H7 (cell line): ENCODE measurements at regions not wholly inside any gene's neighbourhood (a gene's known extent, or its start where the extent isn't known, plus 50 kb on each side); places are given as distances from the start of the nearest gene placed in this dataset.

ENCODE experiments used
- DNase-seq: peaks from one replicate; pipeline ENCODE4 v3.0.0; 2012
- H3K27me3 ChIP-seq: 2 replicates; pipeline ENCODE4 v1.6.0; 2011; ENCODE audit warnings: mild to moderate bottlenecking, low read length; ENCODE audit not compliant: control insufficient read depth, insufficient read depth
- H3K36me3 ChIP-seq: replicated peaks from 2 replicates; pipeline ENCODE4 v1.5.1; 2011; ENCODE audit warnings: low read length; ENCODE audit not compliant: control insufficient read depth, insufficient read depth
- H3K4me3 ChIP-seq: 2 replicates; pipeline ENCODE4 v1.5.1; 2011; ENCODE audit warnings: low read depth, mild to moderate bottlenecking, control low read depth, low read length, moderate library complexity; ENCODE audit not compliant: insufficient read depth

- no peak for DNase-seq
- no peaks in the 10 kb centered on the region for H3K36me3 ChIP-seq
- H3K4me3 ChIP-seq = no peak overlapping the region
- no peaks in the 10 kb centered on the region for H3K27me3 ChIP-seq
These were observed 247.5 kb downstream of the MTERF1 start for GRCh38 chr7:91633013-91633441.

GRCh38 chr7:91634485-91635177 lies 245.9 kb downstream of the MTERF1 start:
- no peak for DNase-seq
- Histone ChIP-seq H3K36me3 (no peaks in the 10 kb centered on the region), H3K27me3 (no peaks in the 10 kb centered on the region), H3K4me3 (no peak overlapping the region)

GRCh38 chr7:91636129-91636724 lies 244.3 kb downstream of the MTERF1 start:
- peak; percentile 31 for DNase-seq
- H3K27me3 ChIP-seq = no peaks in the 10 kb centered on the region
- no peak overlapping the region for H3K4me3 ChIP-seq
- H3K36me3 ChIP-seq = no peaks in the 10 kb centered on the region

- Histone ChIP-seq H3K27me3 (no peaks in the 10 kb centered on the region), H3K4me3 (no peak overlapping the region), H3K36me3 (no peaks in the 10 kb centered on the region)
- DNase-seq = no peak
These were observed 243.8 kb downstream of the MTERF1 start for GRCh38 chr7:91636728-91637127.

- Histone ChIP-seq H3K27me3 (no peaks in the 10 kb centered on the region), H3K36me3 (no peaks in the 10 kb centered on the region)
- DNase-seq = no peak
These were observed 236.2 kb downstream of the MTERF1 start for GRCh38 chr7:91644256-91644655.

GRCh38 chr7:91645542-91645941 lies 235.0 kb downstream of the MTERF1 start:
- DNase-seq = no peak
- no peak overlapping the region for H3K4me3 ChIP-seq
- no peaks in the 10 kb centered on the region for H3K36me3 ChIP-seq
- H3K27me3 ChIP-seq = no peaks in the 10 kb centered on the region

More at GRCh38 chr7:91644256-91644655, 236.2 kb downstream of the MTERF1 start:
- no peak overlapping the region for H3K4me3 ChIP-seq

GRCh38 chr7:91651986-91652385 lies 228.5 kb downstream of the MTERF1 start:
- no peak for DNase-seq
- H3K36me3 ChIP-seq = no peaks in the 10 kb centered on the region
- no peaks in the 10 kb centered on the region for H3K27me3 ChIP-seq
- no peak overlapping the region for H3K4me3 ChIP-seq

GRCh38 chr7:91653286-91653685 lies 227.2 kb downstream of the MTERF1 start:
- H3K4me3 ChIP-seq = no peak overlapping the region
- no peaks in the 10 kb centered on the region for H3K27me3 ChIP-seq
- DNase-seq = no peak
- no peaks in the 10 kb centered on the region for H3K36me3 ChIP-seq

GRCh38 chr7:91655656-91656055 lies 224.8 kb downstream of the MTERF1 start:
- DNase-seq = no peak
- no peaks in the 10 kb centered on the region for H3K36me3 ChIP-seq

GRCh38 chr7:91656541-91657482 lies 223.7 kb downstream of the MTERF1 start:
- no peak for DNase-seq
- Histone ChIP-seq H3K4me3 (no peak overlapping the region), H3K27me3 (no peaks in the 10 kb centered on the region), H3K36me3 (no peaks in the 10 kb centered on the region)

More at GRCh38 chr7:91655656-91656055, 224.8 kb downstream of the MTERF1 start:
- H3K27me3 ChIP-seq = no peaks in the 10 kb centered on the region
- no peak overlapping the region for H3K4me3 ChIP-seq

- H3K4me3 ChIP-seq = no peak overlapping the region
- H3K27me3 ChIP-seq = no peaks in the 10 kb centered on the region
- no peak for DNase-seq
- no peaks in the 10 kb centered on the region for H3K36me3 ChIP-seq
These were observed 222.9 kb downstream of the MTERF1 start for GRCh38 chr7:91657483-91658071.

- Histone ChIP-seq H3K36me3 (no peaks in the 10 kb centered on the region), H3K4me3 (no peak overlapping the region), H3K27me3 (no peaks in the 10 kb centered on the region)
- no peak for DNase-seq
These were observed 221.4 kb downstream of the MTERF1 start for GRCh38 chr7:91659096-91659495.

- no peak for DNase-seq
- no peaks in the 10 kb centered on the region for H3K36me3 ChIP-seq
- H3K27me3 ChIP-seq = no peaks in the 10 kb centered on the region
- H3K4me3 ChIP-seq = no peak overlapping the region
These were observed 219.7 kb downstream of the MTERF1 start for GRCh38 chr7:91660734-91661356.

- Histone ChIP-seq H3K36me3 (no peaks in the 10 kb centered on the region), H3K27me3 (no peaks in the 10 kb centered on the region), H3K4me3 (no peak overlapping the region)
- no peak for DNase-seq
These were observed 218.8 kb downstream of the MTERF1 start for GRCh38 chr7:91661727-91662126.
